ENCODE measurements at regions not wholly inside any gene's neighbourhood (a gene's known extent, or its start where the extent isn't known, plus 50 kb on each side); places are given as distances from the start of the nearest gene placed in this dataset.
"Not testable (repeated sequence)": the region's sequence is repeated elsewhere in the genome, so short reads cannot be mapped to it uniquely, and the experiment has no call there.

- no peak for DNase-seq
Measured at GRCh38 chr18:73164430-73164829, 296.6 kb upstream of the NETO1 start.

GRCh38 chr18:73163236-73163635, 295.4 kb upstream of the NETO1 start:
- no peak for DNase-seq

GRCh38 chr18:73156117-73156516, 288.3 kb upstream of the NETO1 start:
- no peak for DNase-seq

- no peak for DNase-seq
Measured at GRCh38 chr18:73153271-73153670, 285.5 kb upstream of the NETO1 start.

GRCh38 chr18:73151086-73151485, 283.3 kb upstream of the NETO1 start:
- no peak for DNase-seq

- no peak for DNase-seq
Measured at GRCh38 chr18:73150199-73150598, 282.4 kb upstream of the NETO1 start.

GRCh38 chr18:73147590-73147989, 279.8 kb upstream of the NETO1 start:
- DNase-seq = no peak

GRCh38 chr18:73144030-73144429, 276.2 kb upstream of the NETO1 start:
- no peak for DNase-seq

- no peak for DNase-seq
Measured at GRCh38 chr18:73136134-73136533, 268.3 kb upstream of the NETO1 start.

- no peak for DNase-seq
Measured at GRCh38 chr18:73124175-73124574, 256.4 kb upstream of the NETO1 start.

GRCh38 chr18:73121207-73121606, 253.4 kb upstream of the NETO1 start:
- no peak for DNase-seq

- no peak for DNase-seq
Measured at GRCh38 chr18:73120626-73121025, 252.8 kb upstream of the NETO1 start.

GRCh38 chr18:73119574-73119973, 251.8 kb upstream of the NETO1 start:
- DNase-seq = no peak

- no peak for DNase-seq
Measured at GRCh38 chr18:73118121-73118816, 250.5 kb upstream of the NETO1 start.

GRCh38 chr18:73110307-73110706, 242.5 kb upstream of the NETO1 start:
- DNase-seq = no peak

GRCh38 chr18:73101977-73102376, 234.2 kb upstream of the NETO1 start:
- no peak for DNase-seq

- DNase-seq = not testable (repeated sequence)
Measured at GRCh38 chr18:73101491-73101890, 233.7 kb upstream of the NETO1 start.

GRCh38 chr18:73099759-73100158, 232.0 kb upstream of the NETO1 start:
- DNase-seq = no peak

GRCh38 chr18:73093687-73094250, 226.0 kb upstream of the NETO1 start:
- DNase-seq = no peak

GRCh38 chr18:73088445-73088844, 220.7 kb upstream of the NETO1 start:
- DNase-seq = no peak

- DNase-seq = no peak
Measured at GRCh38 chr18:73087282-73087977, 219.6 kb upstream of the NETO1 start.

- DNase-seq = no peak
Measured at GRCh38 chr18:73079920-73080319, 212.1 kb upstream of the NETO1 start.

- DNase-seq = no peak
Measured at GRCh38 chr18:73060666-73061288, 193.0 kb upstream of the NETO1 start.

GRCh38 chr18:73059280-73059679, 191.5 kb upstream of the NETO1 start:
- DNase-seq = no peak

Measured in C1 segment of cervical spinal cord (tissue), 14 donors.